ENCODE measurements at regions not wholly inside any gene's neighbourhood (a gene's known extent, or its start where the extent isn't known, plus 50 kb on each side); places are given as distances from the start of the nearest gene placed in this dataset.

DNA sequence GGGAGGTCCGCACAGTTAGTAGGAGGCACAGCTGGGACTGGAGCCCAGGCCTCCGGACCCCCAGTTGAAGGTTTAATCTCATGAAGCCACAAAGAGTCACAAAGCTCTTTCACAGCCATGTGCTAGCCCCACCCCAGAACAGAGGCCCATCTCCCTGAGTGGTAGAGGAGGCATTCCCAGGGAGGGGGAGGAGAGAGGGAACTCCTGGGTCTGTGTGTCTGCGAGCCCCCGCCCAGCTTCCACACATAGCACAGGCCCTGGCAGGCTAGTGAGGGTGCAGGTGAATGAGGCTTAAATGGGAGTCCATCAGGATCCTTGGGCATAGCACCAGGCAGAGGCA, 197.8 kb downstream of the MATN1 start:
- no peak overlapping the region for H3K4me2 ChIP-seq (ENCODE audit: low read depth, low read length)
- ChIA-PET CTCF (ENCODE audit: low intra/inter-chr PET ratio, low total read pairs) (no interaction called here), POLR2A (no interaction called here)
- H3K27me3 ChIP-seq (ENCODE audit: control insufficient read depth in 1 of 2, insufficient read depth in 2 of 2, low read length in 2 of 2), result peaks cover 0 to 3% of the 10 kb centered on the region in 2 experiments; a peak in 1 of 5 replicates
- ATAC-seq (no peak), DNase-seq (ENCODE audit: low spot score) (no peak), FAIRE-seq (no peak)
- in situ Hi-C loops (cut with HindIII; ENCODE audit: extremely low pct_ligation_motif_present, low pct_unique_long_range_greater_than_20kb) (no loop called here), intact Hi-C loops (cut with micrococcal nuclease; ENCODE audit: unreplicated experiment) (no loop called here)
- H3K79me2 ChIP-seq (ENCODE audit: insufficient read depth, low read length), result no peaks in the 10 kb centered on the region
- no peaks in the 10 kb centered on the region for H3K36me3 ChIP-seq (replicated peaks in 1 of 2; ENCODE audit: control insufficient read depth in 1 of 2, insufficient read depth in 2 of 2, low read length in 2 of 2)
- no peak overlapping the region for H3K27ac ChIP-seq (ENCODE audit: extremely low read length, insufficient read depth, low read length)
- BruUV-seq (replicated peaks), result no TSS peak
- no peak for TF ChIP-seq ZNF34 (CRISPR knock-in tag; IDR thresholded peaks at IDR 0.05; ENCODE audit: borderline replicate concordance)
- TF ChIP-seq, protein P1, sequence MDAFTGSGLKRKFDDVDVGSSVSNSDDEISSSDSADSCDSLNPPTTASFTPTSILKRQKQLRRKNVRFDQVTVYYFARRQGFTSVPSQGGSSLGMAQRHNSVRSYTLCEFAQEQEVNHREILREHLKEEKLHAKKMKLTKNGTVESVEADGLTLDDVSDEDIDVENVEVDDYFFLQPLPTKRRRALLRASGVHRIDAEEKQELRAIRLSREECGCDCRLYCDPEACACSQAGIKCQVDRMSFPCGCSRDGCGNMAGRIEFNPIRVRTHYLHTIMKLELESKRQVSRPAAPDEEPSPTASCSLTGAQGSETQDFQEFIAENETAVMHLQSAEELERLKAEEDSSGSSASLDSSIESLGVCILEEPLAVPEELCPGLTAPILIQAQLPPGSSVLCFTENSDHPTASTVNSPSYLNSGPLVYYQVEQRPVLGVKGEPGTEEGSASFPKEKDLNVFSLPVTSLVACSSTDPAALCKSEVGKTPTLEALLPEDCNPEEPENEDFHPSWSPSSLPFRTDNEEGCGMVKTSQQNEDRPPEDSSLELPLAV (CRISPR knock-in tag; conservative IDR thresholded peaks at IDR 0.05; ENCODE audit: low read depth), result no peak
- no peak for TF ChIP-seq ZNF230 (CRISPR knock-in tag; IDR thresholded peaks at IDR 0.05)
- TF ChIP-seq ZNF12 (CRISPR knock-in tag; IDR thresholded peaks at IDR 0.05), result no peak
- TF ChIP-seq, protein P2, sequence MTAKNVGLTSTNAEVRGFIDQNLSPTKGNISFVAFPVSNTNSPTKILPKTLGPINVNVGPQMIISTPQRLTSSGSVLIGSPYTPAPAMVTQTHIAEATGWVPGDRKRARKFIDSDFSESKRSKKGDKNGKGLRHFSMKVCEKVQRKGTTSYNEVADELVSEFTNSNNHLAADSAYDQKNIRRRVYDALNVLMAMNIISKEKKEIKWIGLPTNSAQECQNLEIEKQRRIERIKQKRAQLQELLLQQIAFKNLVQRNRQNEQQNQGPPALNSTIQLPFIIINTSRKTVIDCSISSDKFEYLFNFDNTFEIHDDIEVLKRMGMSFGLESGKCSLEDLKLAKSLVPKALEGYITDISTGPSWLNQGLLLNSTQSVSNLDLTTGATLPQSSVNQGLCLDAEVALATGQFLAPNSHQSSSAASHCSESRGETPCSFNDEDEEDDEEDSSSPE (CRISPR knock-in tag; IDR thresholded peaks at IDR 0.05), result no peak
- TF ChIP-seq RELA (CRISPR knock-in tag; IDR thresholded peaks at IDR 0.05), result no peak
- TF ChIP-seq RXRB (CRISPR knock-in tag; IDR thresholded peaks at IDR 0.05; ENCODE audit: borderline replicate concordance), result no peak
- TF ChIP-seq ZNF891 (CRISPR knock-in tag; IDR thresholded peaks at IDR 0.05), result no peak
- H4K20me1 ChIP-seq (ENCODE audit: insufficient read depth, low read length), result no peaks in the 10 kb centered on the region
- H3K4me3 ChIP-seq (replicated peaks in 1 of 3; ENCODE audit: insufficient read depth in 1 of 3, low read depth in 2 of 3, low read length in 3 of 3), result no peak overlapping the region
- WGBS (ENCODE audit: low lambda C conversion rate), result 40% methylated on average over 1 of the region's 4 CpGs
- no peak overlapping the region for H2AFZ ChIP-seq (ENCODE audit: low read length)
- H3K9ac ChIP-seq (ENCODE audit: insufficient read depth, low read depth, low read length), result no peak overlapping the region
- no peaks in the 10 kb centered on the region for H3K4me1 ChIP-seq (ENCODE audit: insufficient read depth, low read length)
- H3K9me3 ChIP-seq (ENCODE audit: low read length), result no peaks in the 10 kb centered on the region
